Epithelial cell of esophagus (primary cell): ENCODE measurements at regions not wholly inside any gene's neighbourhood (a gene's known extent, or its start where the extent isn't known, plus 50 kb on each side); places are given as distances from the start of the nearest gene placed in this dataset.
A peak's percentile ranks its signal among the peaks of the same experiment; 100 is the strongest.

Experiments used
- DNase-seq: peaks from one replicate; pipeline ENCODE4 v3.0.0; 2010; ENCODE audit warnings: low read depth
- H3K4me3 ChIP-seq: 2 replicates; pipeline ENCODE4 v1.5.1; 2011; ENCODE audit warnings: mild to moderate bottlenecking, low read length, control low read depth
- CTCF ChIP-seq: IDR thresholded peaks from 2 replicates; pipeline ENCODE4 v1.5.1; 2011; ENCODE audit warnings: low read depth, mild to moderate bottlenecking, low read length, control low read depth, inconsistent platforms; ENCODE audit not compliant: insufficient read depth; ENCODE audit errors: missing control alignments

- no peak for TF ChIP-seq CTCF
- peak; percentile 55 for DNase-seq
- no peak overlapping the region for H3K4me3 ChIP-seq
These were observed 633.4 kb downstream of the CENPC start for GRCh38 chr4:66911880-66912279.

- H3K4me3 ChIP-seq: no peak overlapping the region
- no peak for TF ChIP-seq CTCF
- DNase-seq: no peak
These were observed 639.0 kb downstream of the CENPC start for GRCh38 chr4:66906314-66906713.

GRCh38 chr4:66899422-66900065 is 645.8 kb downstream of the CENPC start:
- no peak for DNase-seq
- H3K4me3 ChIP-seq: no peak overlapping the region
- TF ChIP-seq CTCF: no peak

- no peak for TF ChIP-seq CTCF
- no peak overlapping the region for H3K4me3 ChIP-seq
- DNase-seq: no peak
These were observed 651.5 kb downstream of the CENPC start for GRCh38 chr4:66893807-66894206.

- DNase-seq: no peak
- H3K4me3 ChIP-seq: no peak overlapping the region
- no peak for TF ChIP-seq CTCF
These were observed 658.2 kb downstream of the CENPC start for GRCh38 chr4:66887061-66887460.

GRCh38 chr4:66885501-66886165 is 659.7 kb downstream of the CENPC start:
- TF ChIP-seq CTCF: no peak
- no peak for DNase-seq
- no peak overlapping the region for H3K4me3 ChIP-seq

- DNase-seq: no peak
- TF ChIP-seq CTCF: no peak
These were observed 668.4 kb downstream of the CENPC start for GRCh38 chr4:66876946-66877345.

More at GRCh38 chr4:66876946-66877345, 668.4 kb downstream of the CENPC start:
- H3K4me3 ChIP-seq: no peak overlapping the region
